CD4-positive, alpha-beta memory T cell (primary cell): ENCODE measurements at regions not wholly inside any gene's neighbourhood (a gene's known extent, or its start where the extent isn't known, plus 50 kb on each side); places are given as distances from the start of the nearest gene placed in this dataset.

ENCODE experiments used
- CTCF ChIA-PET: fragments of 350-600 bp; sonication (Branson Sonifier 250); formaldehyde crosslinking; loops from one replicate; lab custom pipeline; 2021; ENCODE audit warnings: inconsistent platforms; ENCODE audit not compliant: partially characterized antibody; lab: Charles Lee
- POLR2A ChIA-PET: fragments of 350-600 bp; sonication (Branson Sonifier 250); formaldehyde crosslinking; loops from one replicate; lab custom pipeline; 2021; ENCODE audit not compliant: partially characterized antibody; lab: Charles Lee
- DNase-seq, 5 donors: peaks; one replicate each; pipeline versions ENCODE4 v3.0.0 to v3.0.0-alpha.2; 2020 to 2022; ENCODE audit warnings: mixed read lengths in 1 of 5
- H3K27ac ChIP-seq: one replicate; pipeline ENCODE4 v1.7.0; 2013; ENCODE audit warnings: low read depth, low read length
- H3K27me3 ChIP-seq: 2 replicates; pipeline ENCODE4 v1.7.0; 2013; ENCODE audit warnings: mild to moderate bottlenecking, low read length, moderate library complexity; ENCODE audit not compliant: insufficient read depth
- H3K36me3 ChIP-seq: 2 replicates; pipeline ENCODE4 v1.7.0; 2013; ENCODE audit warnings: mild to moderate bottlenecking, low read length, moderate library complexity; ENCODE audit not compliant: insufficient read depth
- H3K4me1 ChIP-seq: 2 replicates; pipeline ENCODE4 v1.7.0; 2013; ENCODE audit warnings: mild to moderate bottlenecking, low read length, moderate library complexity; ENCODE audit not compliant: insufficient read depth
- H3K4me3 ChIP-seq, 2 donors: one replicate each; pipeline ENCODE4 v1.7.0; 2013; ENCODE audit warnings: low read length in 2 of 2, mild to moderate bottlenecking in 1 of 2
- H3K9me3 ChIP-seq, 2 donors: one replicate each; pipeline ENCODE4 v1.7.0; 2013; ENCODE audit warnings: low read length in 2 of 2, control low read depth in 1 of 2; ENCODE audit not compliant: control insufficient read depth in 1 of 2
- H3K27ac Mint-ChIP-seq, 7 donors: one replicate each; pipeline ENCODE4 v1.8.0; 2020 to 2021; ENCODE audit warnings: mixed read lengths in 7 of 7, mild to moderate bottlenecking in 6 of 7, inconsistent platforms in 3 of 7, moderate library complexity in 3 of 7
- H3K27me3 Mint-ChIP-seq, 2 donors: one replicate each; pipeline ENCODE4 v1.8.0; 2020 to 2021; ENCODE audit warnings: mixed read lengths in 2 of 2
- H3K36me3 Mint-ChIP-seq, 2 donors: one replicate each; pipeline ENCODE4 v1.8.0; 2020 to 2021; ENCODE audit warnings: mixed read lengths in 2 of 2, inconsistent platforms in 1 of 2, mild to moderate bottlenecking in 1 of 2
- H3K4me1 Mint-ChIP-seq, 4 donors: one replicate each; pipeline ENCODE4 v1.8.0; 2020 to 2021; ENCODE audit warnings: mixed read lengths in 4 of 4, mild to moderate bottlenecking in 1 of 4
- H3K4me3 Mint-ChIP-seq, 8 donors: one replicate each; pipeline ENCODE4 v1.8.0; 2020 to 2021; ENCODE audit warnings: mixed read lengths in 8 of 8, mild to moderate bottlenecking in 7 of 8, moderate library complexity in 6 of 8, inconsistent platforms in 3 of 8
- H3K9me3 Mint-ChIP-seq, 8 donors: one replicate each; pipeline ENCODE4 v1.8.0; 2020 to 2021; ENCODE audit warnings: mixed read lengths in 8 of 8, mild to moderate bottlenecking in 5 of 8, inconsistent platforms in 3 of 8, moderate library complexity in 1 of 8
- intact Hi-C: fragments of 100-400 bp; cut with micrococcal nuclease; formaldehyde crosslinking; loops from one replicate; pipeline ENCODE4 v1.15.1; 2023

GRCh38 chr5:10161778-10162177, 87.9 kb downstream of the ATPSCKMT start:
- intact Hi-C loops = no loop called here
- no peak overlapping the region for H3K4me3 Mint-ChIP-seq
- H3K27ac Mint-ChIP-seq = no peak overlapping the region
- no peak overlapping the region for H3K4me3 ChIP-seq
- no peak for DNase-seq
- H3K4me1 Mint-ChIP-seq = no peaks in the 10 kb centered on the region
- H3K9me3 ChIP-seq = no peaks in the 10 kb centered on the region
- peaks cover 0 to 4% of the 10 kb centered on the region in 2 donors for H3K36me3 Mint-ChIP-seq
- no peaks in the 10 kb centered on the region for H3K4me1 ChIP-seq
- no peak overlapping the region for H3K27ac ChIP-seq
- no peaks in the 10 kb centered on the region for H3K27me3 ChIP-seq
- no peaks in the 10 kb centered on the region for H3K36me3 ChIP-seq
- peaks cover 3 to 5% of the 10 kb centered on the region in 2 donors for H3K27me3 Mint-ChIP-seq
- H3K9me3 Mint-ChIP-seq = peaks cover 6 to 25% (median 12%) of the 10 kb centered on the region in 8 donors
- CTCF ChIA-PET = interaction anchor here (0.9 kb wide), 1 partner anchor 16 kb away, joined by 3 read pairs; no protein-coding TSS in a partner anchor
- POLR2A ChIA-PET = no interaction called here

- ChIA-PET POLR2A (no interaction called here), CTCF (no interaction called here)
- H3K4me3 Mint-ChIP-seq = no peak overlapping the region
- intact Hi-C loops = no loop called here
- Histone ChIP-seq H3K4me1 (no peaks in the 10 kb centered on the region), H3K9me3 (no peaks in the 10 kb centered on the region), H3K27me3 (no peaks in the 10 kb centered on the region), H3K36me3 (no peaks in the 10 kb centered on the region), H3K27ac (no peak overlapping the region), H3K4me3 (no peak overlapping the region)
- peaks cover 3 to 7% of the 10 kb centered on the region in 2 donors for H3K27me3 Mint-ChIP-seq
- H3K27ac Mint-ChIP-seq = no peak overlapping the region
- no peaks in the 10 kb centered on the region for H3K4me1 Mint-ChIP-seq
- H3K36me3 Mint-ChIP-seq = no peaks in the 10 kb centered on the region
- DNase-seq = no peak
- peaks cover 3 to 15% (median 7%) of the 10 kb centered on the region in 8 donors for H3K9me3 Mint-ChIP-seq
These were observed 89.4 kb downstream of the ATPSCKMT start for GRCh38 chr5:10160241-10160640.

- no peaks in the 10 kb centered on the region for H3K36me3 ChIP-seq
- Mint-ChIP-seq H3K27ac (no peak overlapping the region), H3K4me3 (no peak overlapping the region), H3K9me3 (peaks cover 0 to 4% (median 1%) of the 10 kb centered on the region in 8 donors), H3K27me3 (peaks cover 3 to 7% of the 10 kb centered on the region in 2 donors), H3K4me1 (no peaks in the 10 kb centered on the region), H3K36me3 (no peaks in the 10 kb centered on the region)
- H3K27ac ChIP-seq = no peak overlapping the region
- POLR2A ChIA-PET = no interaction called here
- no peaks in the 10 kb centered on the region for H3K9me3 ChIP-seq
- no peaks in the 10 kb centered on the region for H3K27me3 ChIP-seq
- intact Hi-C loops = no loop called here
- CTCF ChIA-PET = no interaction called here
- no peak for DNase-seq
- H3K4me3 ChIP-seq = no peak overlapping the region
- no peaks in the 10 kb centered on the region for H3K4me1 ChIP-seq
These were observed 90.8 kb downstream of the ATPSCKMT start for GRCh38 chr5:10158886-10159285.

- no peaks in the 10 kb centered on the region for H3K4me1 ChIP-seq
- H3K27me3 ChIP-seq = no peaks in the 10 kb centered on the region
- Mint-ChIP-seq H3K4me1 (no peaks in the 10 kb centered on the region), H3K36me3 (no peaks in the 10 kb centered on the region), H3K4me3 (no peak overlapping the region), H3K9me3 (peaks cover 0 to 2% (median 0%) of the 10 kb centered on the region in 8 donors), H3K27me3 (peaks cover 3 to 9% of the 10 kb centered on the region in 2 donors), H3K27ac (peak overlapping the region in 1 of 7 donors; percentile 11)
- CTCF ChIA-PET = no interaction called here
- intact Hi-C loops = no loop called here
- H3K9me3 ChIP-seq = no peaks in the 10 kb centered on the region
- no peak overlapping the region for H3K27ac ChIP-seq
- H3K36me3 ChIP-seq = no peaks in the 10 kb centered on the region
- no peak for DNase-seq
- no peak overlapping the region for H3K4me3 ChIP-seq
- POLR2A ChIA-PET = no interaction called here
These were observed 92.5 kb downstream of the ATPSCKMT start for GRCh38 chr5:10157085-10157669.

- H3K4me1 Mint-ChIP-seq = no peaks in the 10 kb centered on the region
- Histone ChIP-seq H3K27ac (no peak overlapping the region), H3K4me1 (no peaks in the 10 kb centered on the region), H3K9me3 (no peaks in the 10 kb centered on the region), H3K36me3 (no peaks in the 10 kb centered on the region), H3K27me3 (no peaks in the 10 kb centered on the region), H3K4me3 (no peak overlapping the region)
- CTCF ChIA-PET = no interaction called here
- H3K4me3 Mint-ChIP-seq = no peak overlapping the region
- H3K27ac Mint-ChIP-seq = no peak overlapping the region
- H3K36me3 Mint-ChIP-seq = no peaks in the 10 kb centered on the region
- no peak for DNase-seq
- H3K27me3 Mint-ChIP-seq = peaks cover 3 to 9% of the 10 kb centered on the region in 2 donors
- intact Hi-C loops = no loop called here
- H3K9me3 Mint-ChIP-seq = peaks cover 0 to 2% (median 0%) of the 10 kb centered on the region in 8 donors
- POLR2A ChIA-PET = no interaction called here
These were observed 93.6 kb downstream of the ATPSCKMT start for GRCh38 chr5:10155897-10156667.

GRCh38 chr5:10153808-10154537, 95.7 kb downstream of the ATPSCKMT start:
- ChIA-PET CTCF (no interaction called here), POLR2A (no interaction called here)
- Histone ChIP-seq H3K4me3 (no peak overlapping the region), H3K36me3 (no peaks in the 10 kb centered on the region), H3K27me3 (no peaks in the 10 kb centered on the region), H3K27ac (no peak overlapping the region), H3K4me1 (no peaks in the 10 kb centered on the region), H3K9me3 (no peaks in the 10 kb centered on the region)
- H3K9me3 Mint-ChIP-seq = peaks cover 0 to under 1% (median 0%) of the 10 kb centered on the region in 8 donors
- no peak overlapping the region for H3K27ac Mint-ChIP-seq
- intact Hi-C loops = no loop called here
- H3K4me3 Mint-ChIP-seq = no peak overlapping the region
- peaks cover 2 to 5% of the 10 kb centered on the region in 2 donors for H3K27me3 Mint-ChIP-seq
- H3K4me1 Mint-ChIP-seq = no peaks in the 10 kb centered on the region
- DNase-seq = no peak
- no peaks in the 10 kb centered on the region for H3K36me3 Mint-ChIP-seq

GRCh38 chr5:10153394-10153793, 96.3 kb downstream of the ATPSCKMT start:
- ChIA-PET CTCF (no interaction called here), POLR2A (no interaction called here)
- no peak overlapping the region for H3K27ac Mint-ChIP-seq
- intact Hi-C loops = no loop called here
- H3K36me3 Mint-ChIP-seq = no peaks in the 10 kb centered on the region
- H3K4me3 Mint-ChIP-seq = no peak overlapping the region
- Histone ChIP-seq H3K27me3 (no peaks in the 10 kb centered on the region), H3K27ac (no peak overlapping the region), H3K4me1 (no peaks in the 10 kb centered on the region), H3K9me3 (no peaks in the 10 kb centered on the region), H3K4me3 (no peak overlapping the region), H3K36me3 (no peaks in the 10 kb centered on the region)
- H3K27me3 Mint-ChIP-seq = peaks cover 2 to 5% of the 10 kb centered on the region in 2 donors
- no peaks in the 10 kb centered on the region for H3K4me1 Mint-ChIP-seq
- DNase-seq = no peak
- no peaks in the 10 kb centered on the region for H3K9me3 Mint-ChIP-seq
